HG02759 (cell line): ENCODE measurements at regions not wholly inside any gene's neighbourhood (a gene's known extent, or its start where the extent isn't known, plus 50 kb on each side); places are given as distances from the start of the nearest gene placed in this dataset.
"Not testable (repeated sequence)": the region's sequence is repeated elsewhere in the genome, so short reads cannot be mapped to it uniquely, and the experiment has no call there.

Experiments
- ATAC-seq: cut with Tn5 transposase; IDR thresholded peaks from one replicate; pipeline ENCODE4 v1.9.1; 2021; ENCODE audit warnings: mild to moderate bottlenecking, moderate library complexity; ENCODE audit not compliant: unreplicated experiment

GRCh38 chr9:80797101-80797829 is 892.1 kb downstream of the TLE1 start:
- no peak for ATAC-seq

GRCh38 chr9:80796632-80797031 is 892.7 kb downstream of the TLE1 start:
- ATAC-seq, result no peak

GRCh38 chr9:80794197-80794596 is 895.1 kb downstream of the TLE1 start:
- ATAC-seq, result no peak

GRCh38 chr9:80793706-80794105 is 895.6 kb downstream of the TLE1 start:
- no peak for ATAC-seq

- ATAC-seq, result no peak
Measured at GRCh38 chr9:80792726-80793125, 896.6 kb downstream of the TLE1 start.

- ATAC-seq, result no peak
Measured at GRCh38 chr9:80791836-80792235, 897.5 kb downstream of the TLE1 start.

GRCh38 chr9:80790764-80791163 is 898.6 kb downstream of the TLE1 start:
- ATAC-seq, result no peak

- no peak for ATAC-seq
Measured at GRCh38 chr9:80789831-80790230, 899.5 kb downstream of the TLE1 start.

GRCh38 chr9:80787636-80788035 is 901.7 kb downstream of the TLE1 start:
- ATAC-seq, result no peak

- ATAC-seq, result no peak
Measured at GRCh38 chr9:80784647-80785046, 904.7 kb downstream of the TLE1 start.

- ATAC-seq, result no peak
Measured at GRCh38 chr9:80775971-80776370, 913.4 kb downstream of the TLE1 start.

GRCh38 chr9:80775530-80775929 is 913.8 kb downstream of the TLE1 start:
- no peak for ATAC-seq

- ATAC-seq, result no peak
Measured at GRCh38 chr9:80771555-80772347, 917.6 kb downstream of the TLE1 start.

- ATAC-seq, result no peak
Measured at GRCh38 chr9:80763536-80763935, 925.8 kb downstream of the TLE1 start.

GRCh38 chr9:80755586-80755985 is 933.8 kb downstream of the TLE1 start:
- ATAC-seq, result no peak

- ATAC-seq, result not testable (repeated sequence)
Measured at GRCh38 chr9:80747056-80747455, 942.3 kb downstream of the TLE1 start.

GRCh38 chr9:80732506-80732905 is 956.8 kb downstream of the TLE1 start:
- no peak for ATAC-seq

- no peak for ATAC-seq
Measured at GRCh38 chr9:80720579-80720978, 968.8 kb downstream of the TLE1 start.

- no peak for ATAC-seq
Measured at GRCh38 chr9:80707120-80707519, 982.2 kb downstream of the TLE1 start.

- no peak for ATAC-seq
Measured at GRCh38 chr9:80701061-80701460, 988.3 kb downstream of the TLE1 start.

- no peak for ATAC-seq
Measured at GRCh38 chr9:80699511-80699998, 989.8 kb downstream of the TLE1 start.

GRCh38 chr9:80698725-80699410 is 990.5 kb downstream of the TLE1 start:
- no peak for ATAC-seq
